HCT116 (cell line): ENCODE measurements at regions not wholly inside any gene's neighbourhood (a gene's known extent, or its start where the extent isn't known, plus 50 kb on each side); places are given as distances from the start of the nearest gene placed in this dataset.

Experiments used
- ATAC-seq: fragments of 200-7000 bp; cut with Tn5 transposase; 2 replicates; pipeline ENCODE4 v1.9.1; 2020; ENCODE audit warnings: mild to moderate bottlenecking, moderate library complexity
- BruUV-seq: library from RNA; stranded (reverse); fragments of 400-500 nt; replicated peaks from 2 replicates; lab custom pipeline; 2021; lab: Mats Ljungman, UMichigan
- CTCF ChIA-PET: fragments of 300-600 bp; sonication (Branson Sonifier 250); formaldehyde crosslinking; loops from one replicate; lab custom pipeline; 2021; ENCODE audit warnings: antibody characterized with exemption; lab: Charles Lee
- POLR2A ChIA-PET: fragments of 300-600, 350-600 bp; sonication (Branson Sonifier 250); formaldehyde crosslinking; loops from one replicate; lab custom pipeline; 2021; ENCODE audit warnings: antibody characterized with exemption; lab: Charles Lee
- RAD21 ChIA-PET, 2 experiments: fragments of 300-600 bp; sonication (Branson Sonifier 250); formaldehyde crosslinking; loops; one replicate each; lab custom pipeline; 2023; ENCODE audit warnings: low total read pairs in 2 of 2; ENCODE audit not compliant: uncharacterized antibody in 2 of 2, unreplicated experiment in 2 of 2, low non-redundant PET in 1 of 2; lab: Charles Lee
- DNase-seq: peaks from one replicate; pipeline ENCODE4 v3.0.0-alpha.2; 2010; ENCODE audit warnings: low read depth, low spot score
- H2AFZ ChIP-seq: fragments of 200-600 bp; shearing (Covaris generic), sonication (generic); 2 replicates; pipeline ENCODE4 v1.6.1; 2017; ENCODE audit warnings: low read depth, mixed run types, mixed read lengths, antibody characterized with exemption, low read length; ENCODE audit not compliant: poor library complexity, severe bottlenecking
- H3K27ac ChIP-seq: 2 replicates; pipeline ENCODE4 v1.5.1; 2012; ENCODE audit warnings: low read depth, low read length
- H3K27me3 ChIP-seq: fragments of 200-600 bp; sonication (generic); 2 replicates; pipeline ENCODE4 v1.6.1; 2016; ENCODE audit warnings: mixed run types, low read length, mixed read lengths; ENCODE audit not compliant: insufficient read depth
- H3K36me3 ChIP-seq, 2 experiments: fragments of 200-500 bp in 1 of 2; fragments of 200-600 bp in 1 of 2; sonication (Bioruptor generic) in 1 of 2; sonication (generic) in 1 of 2; 2 replicates each; pipeline versions ENCODE4 v1.5.1 to v1.6.1; 2014 to 2016; ENCODE audit warnings: low read length in 2 of 2, inconsistent platforms in 1 of 2, mixed read lengths in 1 of 2, mixed run types in 1 of 2; ENCODE audit not compliant: insufficient read depth in 2 of 2, control insufficient read depth in 1 of 2
- H3K4me1 ChIP-seq, 2 experiments: fragments of 200-600 bp in 1 of 2; sonication (generic) in 1 of 2; 2 replicates each; pipeline versions ENCODE4 v1.5.1 to v1.6.1; 2012 to 2017; ENCODE audit warnings: low read length in 2 of 2, inconsistent platforms in 1 of 2, mild to moderate bottlenecking in 1 of 2, mixed read lengths in 1 of 2, mixed run types in 1 of 2, moderate library complexity in 1 of 2; ENCODE audit not compliant: insufficient read depth in 2 of 2, control insufficient read depth in 1 of 2
- H3K4me2 ChIP-seq: fragments of 200-600 bp; sonication (generic); 2 replicates; pipeline ENCODE4 v1.6.1; 2017; ENCODE audit warnings: mixed run types, low read length, mixed read lengths
- H3K4me3 ChIP-seq, 2 experiments: fragments of 200-600 bp in 1 of 2; sonication (generic) in 1 of 2; replicated peaks in 1 of 2; 2 replicates each; pipeline ENCODE4 v1.5.1; 2011 to 2016; ENCODE audit warnings: low read length in 2 of 2, control low read depth in 1 of 2, low read depth in 1 of 2, mild to moderate bottlenecking in 1 of 2, mixed read lengths in 1 of 2, mixed run types in 1 of 2
- H3K79me2 ChIP-seq: fragments of 200-600 bp; sonication (generic); 2 replicates; pipeline ENCODE4 v1.6.1; 2017; ENCODE audit warnings: mild to moderate bottlenecking, mixed run types, low read length, moderate library complexity, mixed read lengths; ENCODE audit not compliant: insufficient read depth
- H3K9ac ChIP-seq: fragments of 200-600 bp; sonication (generic); 2 replicates; pipeline ENCODE4 v1.6.1; 2016; ENCODE audit warnings: low read length, mixed read lengths
- H3K9me2 ChIP-seq: fragments of 200-600 bp; sonication (generic), shearing (Covaris generic); 2 replicates; pipeline ENCODE4 v1.6.1; 2017; ENCODE audit warnings: mixed run types, mild to moderate bottlenecking, moderate library complexity; ENCODE audit not compliant: insufficient read depth
- H3K9me3 ChIP-seq, 2 experiments: fragments of 200-500 bp in 1 of 2; fragments of 200-600 bp in 1 of 2; sonication (Bioruptor generic) in 1 of 2; sonication (generic) in 1 of 2; 2 replicates each; pipeline ENCODE4 v1.6.1; 2014 to 2017; ENCODE audit warnings: low read length in 2 of 2, mixed read lengths in 2 of 2, inconsistent platforms in 1 of 2, low read depth in 1 of 2, mild to moderate bottlenecking in 1 of 2, mixed run types in 1 of 2, moderate library complexity in 1 of 2; ENCODE audit not compliant: control insufficient read depth in 1 of 2, insufficient read depth in 1 of 2
- H4K20me1 ChIP-seq: fragments of 200-600 bp; sonication (generic), shearing (Covaris generic); 2 replicates; pipeline ENCODE4 v1.6.1; 2017; ENCODE audit warnings: mixed run types, mild to moderate bottlenecking, moderate library complexity; ENCODE audit not compliant: insufficient read depth
- CEBPB ChIP-seq: IDR thresholded peaks from 2 replicates; pipeline ENCODE4 v1.6.1; 2012; ENCODE audit warnings: low read depth
- EZH2phosphoT487 ChIP-seq: fragments of 200-600 bp; IDR thresholded peaks from 2 replicates; pipeline ENCODE4 v1.6.1; 2018; ENCODE audit warnings: antibody characterized with exemption, borderline replicate concordance
- JUND ChIP-seq: IDR thresholded peaks from 2 replicates; pipeline ENCODE4 v1.6.1; 2012
- POLR2A ChIP-seq: IDR thresholded peaks from 2 replicates; pipeline ENCODE4 v1.7.0; 2011; ENCODE audit warnings: borderline replicate concordance; ENCODE audit not compliant: insufficient read depth, insufficient read length; ENCODE audit errors: extremely low read depth
- POLR2AphosphoS5 ChIP-seq: IDR thresholded peaks from 2 replicates; pipeline ENCODE4 v1.6.1; 2011; ENCODE audit warnings: mild to moderate bottlenecking, low read depth, low read length, moderate library complexity
- REST ChIP-seq: IDR thresholded peaks from 2 replicates; pipeline ENCODE4 v1.6.1; 2012; ENCODE audit warnings: low read depth
- SP1 ChIP-seq: IDR thresholded peaks from 2 replicates; pipeline ENCODE4 v1.6.1; 2012; ENCODE audit warnings: low read depth
- YY1 ChIP-seq: IDR thresholded peaks from 2 replicates; pipeline ENCODE4 v1.6.1; 2011; ENCODE audit warnings: low read length, low read depth, moderate library complexity, mild to moderate bottlenecking; ENCODE audit not compliant: insufficient replicate concordance; ENCODE audit errors: extremely low read depth
- ZBTB33 ChIP-seq: IDR thresholded peaks from 2 replicates; pipeline ENCODE4 v1.6.1; 2011; ENCODE audit warnings: mild to moderate bottlenecking, low read length, moderate library complexity; ENCODE audit not compliant: insufficient replicate concordance; ENCODE audit errors: extremely low read depth
- ZNF274 ChIP-seq: fragments of 200-500 bp; sonication (Bioruptor generic); IDR thresholded peaks from 2 replicates; pipeline ENCODE4 v1.6.1; 2014; ENCODE audit warnings: mild to moderate bottlenecking, low read depth, low read length, inconsistent platforms
- intact Hi-C: fragments of 100-400 bp; cut with micrococcal nuclease; formaldehyde crosslinking; loops from 2 replicates; pipeline ENCODE4 v1.10.0; 2022

- H2AFZ ChIP-seq: no peak overlapping the region
- no peaks in the 10 kb centered on the region for H3K79me2 ChIP-seq
- ChIA-PET RAD21 (no interaction called here), CTCF (interaction anchor here (1.0 to 1.8 kb wide), 2 partner anchors 307 to 337 kb away, joined by 3 to 6 read pairs; no protein-coding TSS in a partner anchor), POLR2A (no interaction called here)
- no peak overlapping the region for H3K27ac ChIP-seq
- intact Hi-C loops: loop anchor here (2.0 kb wide), 1 partner anchor 552 kb away; no protein-coding TSS in a partner anchor
- no peaks in the 10 kb centered on the region for H4K20me1 ChIP-seq
- H3K4me3 ChIP-seq: no peak overlapping the region
- TF ChIP-seq SP1 (no peak), YY1 (no peak), JUND (no peak), CEBPB (no peak), ZNF274 (no peak), EZH2phosphoT487 (no peak), POLR2A (no peak), POLR2AphosphoS5 (no peak), REST (no peak), ZBTB33 (no peak)
- no peaks in the 10 kb centered on the region for H3K36me3 ChIP-seq
- H3K4me1 ChIP-seq: 0 out of 4 replicates have a peak, but pooled peaks cover 0 to 4% of the 10 kb centered on the region in 2 experiments
- H3K9ac ChIP-seq: no peak overlapping the region
- H3K27me3 ChIP-seq: no peaks in the 10 kb centered on the region; the same call in 1 of the 2 replicates
- BruUV-seq: no TSS peak
- H3K9me2 ChIP-seq: no peaks in the 10 kb centered on the region
- no peak overlapping the region for H3K4me2 ChIP-seq
- no peak for DNase-seq
- no peaks in the 10 kb centered on the region for H3K9me3 ChIP-seq
- no peak for ATAC-seq
Measured at GRCh38 chr3:72262736-72263135, 477.8 kb upstream of the PROK2 start.
